Heart left ventricle (tissue), 16 donors: ENCODE measurements at regions not wholly inside any gene's neighbourhood (a gene's known extent, or its start where the extent isn't known, plus 50 kb on each side); places are given as distances from the start of the nearest gene placed in this dataset.

Experiments used
- ATAC-seq, 4 donors: fragments of 200-7000 bp; cut with Tn5 transposase; one replicate each; pipeline ENCODE4 v1.9.1; 2020 to 2022; ENCODE audit warnings: moderate library complexity in 4 of 4, mild to moderate bottlenecking in 3 of 4, moderate number of reproducible peaks in 1 of 4
- DNase-seq, 5 donors: peaks; one replicate each; pipeline ENCODE4 v3.0.0-alpha.2; 2020
- H3K27ac ChIP-seq, 12 donors: fragments of 200-600 bp; sonication (generic) in 4 of 12; one replicate each; pipeline versions ENCODE4 v1.5.0 to v1.8.0; 2016 to 2022; ENCODE audit warnings: mild to moderate bottlenecking in 2 of 12
- H3K27me3 ChIP-seq, 9 donors: fragments of 200-600 bp; sonication (generic) in 2 of 9; one replicate each; pipeline versions ENCODE4 v1.5.1 to v1.8.0; 2016 to 2022; ENCODE audit warnings: mild to moderate bottlenecking in 3 of 9
- H3K36me3 ChIP-seq, 9 donors: fragments of 200-600 bp; sonication (generic) in 2 of 9; one replicate each; pipeline versions ENCODE4 v1.5.0 to v1.8.0; 2018 to 2022; ENCODE audit warnings: mild to moderate bottlenecking in 2 of 9
- H3K4me1 ChIP-seq, 12 donors: fragments of 200-600 bp; sonication (generic) in 4 of 12; one replicate each; pipeline versions ENCODE4 v1.5.0 to v1.8.0; 2016 to 2022; ENCODE audit warnings: mild to moderate bottlenecking in 3 of 12
- H3K4me3 ChIP-seq, 12 donors: fragments of 200-600 bp; sonication (generic) in 4 of 12; one replicate each; pipeline versions ENCODE4 v1.5.0 to v1.8.0; 2017 to 2022; ENCODE audit warnings: mild to moderate bottlenecking in 9 of 12, moderate library complexity in 4 of 12
- H3K9me3 ChIP-seq, 12 donors: fragments of 200-600 bp; sonication (generic) in 4 of 12; one replicate each; pipeline versions ENCODE4 v1.5.0 to v1.8.0; 2016 to 2022; ENCODE audit warnings: mild to moderate bottlenecking in 1 of 12
- CTCF ChIP-seq, 12 donors: fragments of 200-600 bp; sonication (generic) in 4 of 12; IDR thresholded peaks; one replicate each; pipeline versions ENCODE4 v1.5.0 to v1.8.0; 2018 to 2022; ENCODE audit warnings: antibody characterized with exemption in 12 of 12, mild to moderate bottlenecking in 5 of 12
- POLR2A ChIP-seq, 2 donors: fragments of 450-650 bp; IDR thresholded peaks; one replicate each; pipeline ENCODE4 v1.6.1; 2017; ENCODE audit warnings: antibody characterized with exemption in 2 of 2, mild to moderate bottlenecking in 2 of 2, moderate library complexity in 2 of 2
- WGBS, 4 donors: extraction: QIAGEN DNeasy Blood & Tissue Kit in 2 of 4; methylation state at CpG; one replicate each; pipeline versions ENCODE4 v1.1.5 to v1.1.7; 2013 to 2018; 5-methylcytosine and 5-hydroxymethylcytosine counted together
- intact Hi-C, 10 donors: fragments of 100-400 bp; cut with DNase I; formaldehyde crosslinking; loops; one replicate each; pipeline versions ENCODE4 v1.11.1 to v1.14.2; 2022
- donor health status: ischemic (EF 13 %, LVEDD 7.1; RV severe dilation, severe dysfunction).
- donor health status: healthy with polysubstance abuse.
- donor health status: DM: no; HTN: yes; CAD: no.
- donor health status: DM: no; HTN: no; CAD: no.
- donor health status: ischemic (EF 25% LVEDD 6.9; RV normal size, moderate dysfunction).
- donor health status: ischemic (EF 25% LVEDD 5.7; RV mildly dilated, moderate dysfunction).
- donor health status: healthy.
- donor health status: DM: yes; HTN: yes; CAD: no.
- donor health status: ischemic (EF 35%, LVEDD 5.7; RV mildly dilated, moderate dysfunction).
- donor health status: nonischemic (EF 11% LVEDD 7.7; RV severe dilation, severe dysfunction).
- donor health status: DM: yes; HTN: yes; CAD: no.
- donor health status: PGD.
- donor health status: ischemic (EF 29% LVEDD 5.4; RV normal size, mild dysfunction).
- donor health status: nonischemic (EF 23%, LVEDD 6.1; RV moderate dilation, normal function).

GRCh38 chrX:6667048-6667768 lies 132.3 kb upstream of the VCX3A start:
- Histone ChIP-seq H3K4me1 (no peaks in the 10 kb centered on the region), H3K4me3 (no peak overlapping the region), H3K36me3 (no peaks in the 10 kb centered on the region), H3K27ac (no peak overlapping the region), H3K9me3 (no peaks in the 10 kb centered on the region), H3K27me3 (no peaks in the 10 kb centered on the region)
- intact Hi-C loops, result no loop called here
- 73 to 79% (median 75%) methylated on average over 5 of the region's 5 CpGs for WGBS, 4 donors
- TF ChIP-seq CTCF (IDR thresholded peaks at IDR 0.05), result no peak
- TF ChIP-seq POLR2A (IDR thresholded peaks at IDR 0.05), result no peak
- ATAC-seq (no peak), DNase-seq (no peak)

- ATAC-seq, result no peak
- Histone ChIP-seq H3K9me3 (no peaks in the 10 kb centered on the region), H3K4me3 (no peak overlapping the region), H3K4me1 (no peaks in the 10 kb centered on the region), H3K27ac (no peak overlapping the region), H3K27me3 (no peaks in the 10 kb centered on the region), H3K36me3 (no peaks in the 10 kb centered on the region)
- 78 to 93% (median 80%) methylated on average over 2 of the region's 2 CpGs for WGBS, 4 donors
- TF ChIP-seq POLR2A (IDR thresholded peaks at IDR 0.05) (no peak), CTCF (IDR thresholded peaks at IDR 0.05) (no peak)
- intact Hi-C loops, result no loop called here
- no peak for DNase-seq
These were observed 131.7 kb upstream of the VCX3A start for GRCh38 chrX:6666624-6667023.

GRCh38 chrX:6661736-6662135 lies 126.8 kb upstream of the VCX3A start:
- Histone ChIP-seq H3K4me3 (no peak overlapping the region), H3K27ac (no peak overlapping the region), H3K9me3 (peaks cover 0 to 5% (median 0%) of the 10 kb centered on the region in 12 donors), H3K27me3 (no peaks in the 10 kb centered on the region), H3K4me1 (no peaks in the 10 kb centered on the region), H3K36me3 (no peaks in the 10 kb centered on the region)
- no peak for TF ChIP-seq POLR2A (IDR thresholded peaks at IDR 0.05)
- TF ChIP-seq CTCF (IDR thresholded peaks at IDR 0.05), result no peak
- DNase-seq (no peak), ATAC-seq (no peak)
- intact Hi-C loops, result no loop called here
- WGBS, 4 donors, result 81 to 86% (median 84%) methylated on average over 4 of the region's 4 CpGs

- DNase-seq (no peak), ATAC-seq (no peak)
- H3K4me3 ChIP-seq, result no peak overlapping the region
- no peak for TF ChIP-seq POLR2A (IDR thresholded peaks at IDR 0.05)
- no peak for TF ChIP-seq CTCF (IDR thresholded peaks at IDR 0.05)
- no peak overlapping the region for H3K27ac ChIP-seq
- H3K27me3 ChIP-seq, result no peaks in the 10 kb centered on the region
- WGBS, 4 donors, result 58 to 68% (median 67%) methylated on average over 2 of the region's 2 CpGs
- intact Hi-C loops, result no loop called here
- peaks cover 0 to 5% (median 0%) of the 10 kb centered on the region in 12 donors for H3K9me3 ChIP-seq
- no peaks in the 10 kb centered on the region for H3K4me1 ChIP-seq
- H3K36me3 ChIP-seq, result no peaks in the 10 kb centered on the region
These were observed 125.8 kb upstream of the VCX3A start for GRCh38 chrX:6660567-6661264.
